Sciatic nerve (tissue), 1 donor: ENCODE measurements at regions not wholly inside any gene's neighbourhood (a gene's known extent, or its start where the extent isn't known, plus 50 kb on each side); places are given as distances from the start of the nearest gene placed in this dataset. TPM values are rescaled to one million over a fixed set of nuclear protein-coding genes. Genes with fewer than 3 reads are reported as not detected.

Source experiments
- microRNA-seq: library from miRNA; unstranded; fragments of <30 nt; microRNA quantifications from one replicate; pipeline ENCODE4 v1.2.0, GENCODE V29; 2020
- donor health status: DM: no; HTN: no; CAD: no.

Small RNA genes in the stretch of these regions (microRNA-seq; reads per million reads assigned to microRNA genes)
- not detected for gene MIR8065
